Tibial nerve (tissue), 4 donors: ENCODE measurements at regions not wholly inside any gene's neighbourhood (a gene's known extent, or its start where the extent isn't known, plus 50 kb on each side); places are given as distances from the start of the nearest gene placed in this dataset.

Experiments
- EP300 ChIP-seq, 2 donors: sonication (generic); formaldehyde crosslinking; IDR thresholded peaks; one replicate each; pipeline ENCODE4 v1.6.1; 2017; ENCODE audit warnings: antibody characterized with exemption in 2 of 2, mild to moderate bottlenecking in 1 of 2
- POLR2A ChIP-seq, 2 donors: fragments of 450-650 bp; IDR thresholded peaks; one replicate each; pipeline ENCODE4 v1.6.1; 2017; ENCODE audit warnings: antibody characterized with exemption in 2 of 2, mild to moderate bottlenecking in 2 of 2, moderate library complexity in 2 of 2
- TF ChIP-seq, protein P1 (sequence below), 5 experiments: fragments of 200-600 bp in 3 of 5; fragments of 450-650 bp in 2 of 5; sonication (generic) in 3 of 5; IDR thresholded peaks; one replicate each; pipeline ENCODE4 v1.5.1; 2016 to 2019; ENCODE audit warnings: antibody characterized with exemption in 5 of 5, mild to moderate bottlenecking in 3 of 5, moderate library complexity in 2 of 5

DNA sequence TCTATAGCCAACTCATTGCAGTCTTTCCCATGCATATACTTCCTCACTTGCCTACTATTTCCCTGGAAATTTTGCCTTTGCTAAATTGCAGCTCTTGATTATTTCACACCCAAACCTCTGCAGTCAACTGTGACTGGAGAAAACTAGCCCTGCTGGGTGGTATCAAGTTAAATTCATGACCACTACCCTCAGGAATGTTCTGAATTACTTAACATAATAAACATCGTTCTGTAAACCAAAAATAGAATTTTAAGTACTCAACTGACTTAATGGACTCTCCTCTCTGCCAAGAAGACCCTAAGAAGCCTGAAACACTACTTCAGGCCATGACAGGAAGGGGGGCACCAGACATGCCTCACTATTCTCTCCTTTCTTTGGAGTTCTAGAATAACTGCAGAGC lies 1278.0 kb upstream of the GBE1 start:
- TF ChIP-seq, protein P1, sequence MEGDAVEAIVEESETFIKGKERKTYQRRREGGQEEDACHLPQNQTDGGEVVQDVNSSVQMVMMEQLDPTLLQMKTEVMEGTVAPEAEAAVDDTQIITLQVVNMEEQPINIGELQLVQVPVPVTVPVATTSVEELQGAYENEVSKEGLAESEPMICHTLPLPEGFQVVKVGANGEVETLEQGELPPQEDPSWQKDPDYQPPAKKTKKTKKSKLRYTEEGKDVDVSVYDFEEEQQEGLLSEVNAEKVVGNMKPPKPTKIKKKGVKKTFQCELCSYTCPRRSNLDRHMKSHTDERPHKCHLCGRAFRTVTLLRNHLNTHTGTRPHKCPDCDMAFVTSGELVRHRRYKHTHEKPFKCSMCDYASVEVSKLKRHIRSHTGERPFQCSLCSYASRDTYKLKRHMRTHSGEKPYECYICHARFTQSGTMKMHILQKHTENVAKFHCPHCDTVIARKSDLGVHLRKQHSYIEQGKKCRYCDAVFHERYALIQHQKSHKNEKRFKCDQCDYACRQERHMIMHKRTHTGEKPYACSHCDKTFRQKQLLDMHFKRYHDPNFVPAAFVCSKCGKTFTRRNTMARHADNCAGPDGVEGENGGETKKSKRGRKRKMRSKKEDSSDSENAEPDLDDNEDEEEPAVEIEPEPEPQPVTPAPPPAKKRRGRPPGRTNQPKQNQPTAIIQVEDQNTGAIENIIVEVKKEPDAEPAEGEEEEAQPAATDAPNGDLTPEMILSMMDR (IDR thresholded peaks at IDR 0.05), result no peak
- TF ChIP-seq POLR2A (IDR thresholded peaks at IDR 0.05) (no peak), EP300 (IDR thresholded peaks at IDR 0.05) (no peak)
